Skeletal muscle tissue (tissue), 3 donors: ENCODE measurements at regions not wholly inside any gene's neighbourhood (a gene's known extent, or its start where the extent isn't known, plus 50 kb on each side); places are given as distances from the start of the nearest gene placed in this dataset.

ENCODE experiments used
- H3K27ac ChIP-seq: one replicate; pipeline ENCODE4 v1.7.0; 2013; ENCODE audit warnings: mild to moderate bottlenecking, low read depth, low read length, inconsistent platforms
- H3K27me3 ChIP-seq, 3 donors: one replicate each; pipeline ENCODE4 v1.7.0; 2013; ENCODE audit warnings: low read length in 3 of 3; ENCODE audit not compliant: control insufficient read depth in 3 of 3, insufficient read depth in 3 of 3
- H3K36me3 ChIP-seq, 3 donors: one replicate each; pipeline ENCODE4 v1.7.0; 2013; ENCODE audit warnings: low read length in 3 of 3; ENCODE audit not compliant: control insufficient read depth in 3 of 3, insufficient read depth in 3 of 3
- H3K4me1 ChIP-seq, 3 donors: one replicate each; pipeline ENCODE4 v1.7.0; 2013; ENCODE audit warnings: low read length in 3 of 3, mild to moderate bottlenecking in 3 of 3; ENCODE audit not compliant: control insufficient read depth in 3 of 3, insufficient read depth in 3 of 3
- H3K4me3 ChIP-seq, 3 donors: one replicate each; pipeline ENCODE4 v1.7.0; 2013; ENCODE audit warnings: low read length in 3 of 3
- H3K9ac ChIP-seq, 3 donors: one replicate each; pipeline ENCODE4 v1.7.0; 2013; ENCODE audit warnings: low read length in 3 of 3, mild to moderate bottlenecking in 3 of 3, moderate library complexity in 2 of 3, low read depth in 1 of 3
- H3K9me3 ChIP-seq, 3 donors: one replicate each; pipeline ENCODE4 v1.7.0; 2013; ENCODE audit warnings: low read length in 3 of 3; ENCODE audit not compliant: control insufficient read depth in 3 of 3
- donor health status: Osteomylitis.

- Histone ChIP-seq H3K9ac (no peak overlapping the region), H3K9me3 (peaks cover 0 to 8% (median 0%) of the 10 kb centered on the region in 3 donors), H3K4me3 (no peak overlapping the region), H3K27me3 (peaks cover 0 to 5% (median 0%) of the 10 kb centered on the region in 3 donors), H3K27ac (no peak overlapping the region), H3K4me1 (peaks cover 8 to 14% (median 11%) of the 10 kb centered on the region in 3 donors), H3K36me3 (no peaks in the 10 kb centered on the region)
Observed at GRCh38 chr3:72227486-72228070, 442.6 kb upstream of the PROK2 start.

- H3K36me3 ChIP-seq, result no peaks in the 10 kb centered on the region
- no peaks in the 10 kb centered on the region for H3K4me1 ChIP-seq
- H3K27ac ChIP-seq, result no peak overlapping the region
- H3K27me3 ChIP-seq, result no peaks in the 10 kb centered on the region
- no peak overlapping the region for H3K9ac ChIP-seq
- H3K4me3 ChIP-seq, result no peak overlapping the region
- peaks cover 0 to 8% (median 0%) of the 10 kb centered on the region in 3 donors for H3K9me3 ChIP-seq
Observed at GRCh38 chr3:72224804-72225509, 440.0 kb upstream of the PROK2 start.

- no peaks in the 10 kb centered on the region for H3K27me3 ChIP-seq
- H3K4me3 ChIP-seq, result no peak overlapping the region
- peaks cover 0 to 8% (median 0%) of the 10 kb centered on the region in 3 donors for H3K9me3 ChIP-seq
- no peak overlapping the region for H3K27ac ChIP-seq
- H3K36me3 ChIP-seq, result no peaks in the 10 kb centered on the region
- H3K9ac ChIP-seq, result no peak overlapping the region
- no peaks in the 10 kb centered on the region for H3K4me1 ChIP-seq
Observed at GRCh38 chr3:72223628-72224027, 438.7 kb upstream of the PROK2 start.

GRCh38 chr3:72223116-72223515 lies 438.2 kb upstream of the PROK2 start:
- no peaks in the 10 kb centered on the region for H3K36me3 ChIP-seq
- H3K4me3 ChIP-seq, result no peak overlapping the region
- H3K9me3 ChIP-seq, result peaks cover 0 to 8% (median 0%) of the 10 kb centered on the region in 3 donors
- H3K27me3 ChIP-seq, result no peaks in the 10 kb centered on the region
- H3K4me1 ChIP-seq, result no peaks in the 10 kb centered on the region
- no peak overlapping the region for H3K9ac ChIP-seq
- no peak overlapping the region for H3K27ac ChIP-seq

GRCh38 chr3:72222410-72222809 lies 437.5 kb upstream of the PROK2 start:
- no peaks in the 10 kb centered on the region for H3K4me1 ChIP-seq
- H3K4me3 ChIP-seq, result no peak overlapping the region
- H3K36me3 ChIP-seq, result no peaks in the 10 kb centered on the region
- H3K27ac ChIP-seq, result no peak overlapping the region
- no peak overlapping the region for H3K9ac ChIP-seq
- H3K27me3 ChIP-seq, result no peaks in the 10 kb centered on the region
- peaks cover 0 to 8% (median 0%) of the 10 kb centered on the region in 3 donors for H3K9me3 ChIP-seq

- no peak overlapping the region for H3K9ac ChIP-seq
- H3K27me3 ChIP-seq, result peaks cover 0 to 2% (median 0%) of the 10 kb centered on the region in 3 donors
- H3K4me3 ChIP-seq, result no peak overlapping the region
- H3K36me3 ChIP-seq, result no peaks in the 10 kb centered on the region
- H3K4me1 ChIP-seq, result no peaks in the 10 kb centered on the region
- no peak overlapping the region for H3K27ac ChIP-seq
- H3K9me3 ChIP-seq, result peaks cover 0 to 8% (median 0%) of the 10 kb centered on the region in 3 donors
Observed at GRCh38 chr3:72220946-72221345, 436.0 kb upstream of the PROK2 start.

GRCh38 chr3:72219752-72220151 lies 434.8 kb upstream of the PROK2 start:
- H3K4me1 ChIP-seq, result no peaks in the 10 kb centered on the region
- H3K9me3 ChIP-seq, result peaks cover 0 to 3% (median 0%) of the 10 kb centered on the region in 3 donors
- H3K27me3 ChIP-seq, result peaks cover 0 to 2% (median 0%) of the 10 kb centered on the region in 3 donors
- no peak overlapping the region for H3K9ac ChIP-seq
- no peak overlapping the region for H3K27ac ChIP-seq
- no peaks in the 10 kb centered on the region for H3K36me3 ChIP-seq
- no peak overlapping the region for H3K4me3 ChIP-seq

- Histone ChIP-seq H3K27ac (no peak overlapping the region), H3K27me3 (peaks cover 0 to 2% (median 0%) of the 10 kb centered on the region in 3 donors), H3K9me3 (no peaks in the 10 kb centered on the region), H3K36me3 (no peaks in the 10 kb centered on the region), H3K4me1 (peaks cover 0 to 4% (median 0%) of the 10 kb centered on the region in 3 donors), H3K9ac (no peak overlapping the region), H3K4me3 (no peak overlapping the region)
Observed at GRCh38 chr3:72217570-72217969, 432.6 kb upstream of the PROK2 start.

- Histone ChIP-seq H3K36me3 (no peaks in the 10 kb centered on the region), H3K4me1 (peaks cover 0 to 4% (median 0%) of the 10 kb centered on the region in 3 donors), H3K9me3 (no peaks in the 10 kb centered on the region), H3K27me3 (peaks cover 0 to 2% (median 0%) of the 10 kb centered on the region in 3 donors), H3K27ac (no peak overlapping the region), H3K9ac (no peak overlapping the region), H3K4me3 (no peak overlapping the region)
Observed at GRCh38 chr3:72214066-72214951, 429.4 kb upstream of the PROK2 start.
